T-helper 2 cell (primary cell): ENCODE measurements at regions not wholly inside any gene's neighbourhood (a gene's known extent, or its start where the extent isn't known, plus 50 kb on each side); places are given as distances from the start of the nearest gene placed in this dataset.

Source experiments
- DNase-seq, 5 experiments: peaks; one replicate each; pipeline versions ENCODE4 v3.0.0 to v3.0.0-alpha.2; 2012 to 2022

DNA sequence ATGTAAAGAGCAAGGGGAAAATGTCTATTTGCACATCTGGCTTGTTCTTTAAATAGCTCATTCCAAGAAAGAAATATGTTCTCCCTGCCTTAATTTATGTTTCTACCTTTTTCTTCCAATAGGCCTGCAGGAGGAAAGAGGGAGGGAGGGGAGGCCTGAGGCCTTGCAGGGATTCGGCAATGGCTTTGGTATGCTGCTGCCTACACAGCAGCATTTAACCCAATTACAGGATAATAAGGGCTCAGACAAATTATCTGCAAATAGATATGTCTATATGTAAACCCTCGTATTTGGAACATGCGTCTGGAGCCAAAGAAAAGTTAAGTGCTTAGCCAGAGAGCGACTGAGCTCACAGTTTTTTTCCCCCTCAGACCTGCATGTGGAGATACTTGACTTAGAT lies 277.2 kb downstream of the CDC5L start:
- DNase-seq: no peak

- no peak for DNase-seq
Measured at GRCh38 chr6:44665143-44665542, 277.6 kb downstream of the CDC5L start.

DNA sequence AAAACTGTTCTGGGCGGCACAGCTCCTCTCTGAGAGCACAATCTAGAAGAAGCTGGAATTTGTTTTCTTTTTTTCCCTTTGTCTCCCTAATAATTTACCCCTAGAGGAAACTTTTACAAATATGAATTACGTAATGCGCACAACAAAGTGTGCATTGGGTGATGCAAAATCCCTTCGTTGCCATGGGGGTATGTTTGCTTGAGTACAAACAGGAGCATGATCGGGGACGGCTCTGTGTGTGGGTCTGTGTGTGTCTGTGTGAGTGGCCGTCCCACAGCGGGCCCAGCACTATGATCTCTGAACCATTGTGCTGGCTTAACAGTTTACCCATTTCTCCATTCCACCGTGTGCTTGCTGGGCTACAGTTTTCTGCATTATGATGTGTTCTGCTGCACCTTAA lies 278.2 kb downstream of the CDC5L start:
- no peak for DNase-seq

- DNase-seq: no peak
Measured at GRCh38 chr6:44666324-44666723, 278.8 kb downstream of the CDC5L start.

DNA sequence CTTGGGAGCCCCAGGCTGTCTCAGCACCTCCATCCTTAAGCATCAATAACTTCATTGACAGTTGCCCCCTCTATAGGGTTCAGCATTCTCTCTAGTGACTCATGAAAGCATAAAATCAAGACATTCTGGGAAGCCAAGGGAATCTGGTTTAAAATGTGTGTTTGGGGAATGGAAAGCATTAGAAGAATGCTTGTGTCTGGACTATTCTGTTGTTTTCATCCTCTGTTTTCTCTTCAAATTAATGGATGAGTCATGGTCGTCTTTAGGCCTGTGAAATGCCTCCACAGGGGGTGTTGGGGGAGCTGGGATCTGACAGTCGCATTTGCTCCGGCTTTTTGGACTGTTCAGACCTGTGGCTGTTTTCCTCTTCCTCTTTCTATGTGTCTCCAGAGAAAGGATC lies 279.7 kb downstream of the CDC5L start:
- DNase-seq: no peak

GRCh38 chr6:44667668-44668390 lies 280.3 kb downstream of the CDC5L start:
- DNase-seq: peak in 3 of 5 experiments; percentile 7 to 26 (median 21)

GRCh38 chr6:44668391-44668930 lies 281.0 kb downstream of the CDC5L start:
- no peak for DNase-seq

GRCh38 chr6:44668976-44669934 lies 281.7 kb downstream of the CDC5L start:
- DNase-seq: no peak

DNA sequence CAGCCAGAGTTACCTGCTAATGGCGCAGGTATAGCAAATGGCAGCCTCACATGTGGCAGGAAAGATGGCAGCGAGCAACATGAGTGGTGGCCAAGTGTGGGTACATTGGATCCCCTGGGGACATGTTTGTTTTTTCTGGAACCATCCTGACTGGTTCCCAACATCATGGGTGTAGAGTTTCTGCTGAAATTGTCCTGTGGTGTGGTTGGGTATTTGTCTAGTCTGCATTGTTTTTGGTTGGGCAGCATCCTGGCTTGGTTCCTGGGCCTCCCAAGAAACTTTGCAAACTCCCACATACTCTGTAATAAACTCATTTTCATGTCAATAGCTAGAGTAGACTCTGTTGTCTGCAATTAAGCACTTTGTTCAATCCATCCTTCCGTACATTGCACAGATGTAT lies 282.6 kb downstream of the CDC5L start:
- DNase-seq: no peak

DNA sequence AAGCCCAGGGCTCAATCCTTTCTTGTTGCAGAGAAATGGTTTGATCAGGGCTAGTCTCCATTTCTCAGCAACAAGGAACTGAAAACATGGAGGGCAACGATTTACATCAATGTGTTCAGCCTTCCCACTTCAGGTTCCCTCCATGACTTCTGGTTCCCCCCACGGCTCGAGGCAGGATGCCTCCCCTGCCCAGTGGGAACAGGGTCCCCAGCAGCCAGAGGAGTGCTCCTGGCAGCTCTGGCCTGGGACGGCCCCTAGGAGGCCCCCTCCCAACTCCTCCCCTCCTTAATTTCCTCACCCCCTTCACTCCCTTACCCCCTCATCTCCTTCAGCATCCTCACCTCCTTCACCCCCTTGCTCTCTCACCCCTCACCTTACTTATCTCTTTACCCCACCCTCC lies 283.8 kb downstream of the CDC5L start:
- no peak for DNase-seq

GRCh38 chr6:44672086-44672485 lies 284.6 kb downstream of the CDC5L start:
- no peak for DNase-seq

DNA sequence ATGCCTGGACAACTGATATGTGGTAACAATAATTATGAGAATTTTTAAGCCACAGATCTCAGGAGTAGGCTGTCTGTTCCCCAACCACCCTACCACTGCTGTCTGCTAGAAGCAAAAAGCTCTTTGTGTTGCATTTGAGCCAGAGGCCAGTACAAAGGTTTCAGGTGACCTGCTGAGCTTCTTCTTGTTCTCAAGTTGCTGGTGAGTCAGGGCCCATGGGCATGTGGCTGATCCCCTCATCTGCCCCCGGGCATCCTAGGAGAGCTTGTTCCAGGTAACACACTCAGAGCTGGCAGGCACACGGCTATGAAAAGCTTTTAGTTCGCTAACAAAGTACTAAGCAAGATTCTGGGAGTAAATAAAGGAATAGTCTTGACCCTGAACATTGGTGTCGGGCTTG lies 285.3 kb downstream of the CDC5L start:
- no peak for DNase-seq

- DNase-seq: no peak
Measured at GRCh38 chr6:44674226-44675155, 287.0 kb downstream of the CDC5L start.

DNA sequence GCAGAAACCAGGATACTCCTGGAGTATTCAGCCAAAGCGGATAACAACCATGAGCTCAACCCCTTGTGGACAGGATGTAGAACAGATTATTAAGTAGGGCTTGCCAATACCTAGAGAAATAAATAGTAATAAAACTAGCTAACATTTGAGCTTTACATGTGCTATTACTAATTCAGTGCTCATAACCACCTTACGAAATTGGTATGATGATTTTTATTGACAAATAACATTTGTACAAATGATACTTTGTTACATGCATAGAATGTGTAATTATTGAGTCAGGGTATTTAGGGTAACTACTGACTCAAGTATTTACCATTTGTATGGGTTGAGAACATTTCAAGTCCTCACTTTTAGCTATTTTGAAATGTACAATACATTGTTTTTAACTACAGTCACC lies 287.9 kb downstream of the CDC5L start:
- no peak for DNase-seq

GRCh38 chr6:44676246-44676790 lies 288.8 kb downstream of the CDC5L start:
- DNase-seq: no peak

DNA sequence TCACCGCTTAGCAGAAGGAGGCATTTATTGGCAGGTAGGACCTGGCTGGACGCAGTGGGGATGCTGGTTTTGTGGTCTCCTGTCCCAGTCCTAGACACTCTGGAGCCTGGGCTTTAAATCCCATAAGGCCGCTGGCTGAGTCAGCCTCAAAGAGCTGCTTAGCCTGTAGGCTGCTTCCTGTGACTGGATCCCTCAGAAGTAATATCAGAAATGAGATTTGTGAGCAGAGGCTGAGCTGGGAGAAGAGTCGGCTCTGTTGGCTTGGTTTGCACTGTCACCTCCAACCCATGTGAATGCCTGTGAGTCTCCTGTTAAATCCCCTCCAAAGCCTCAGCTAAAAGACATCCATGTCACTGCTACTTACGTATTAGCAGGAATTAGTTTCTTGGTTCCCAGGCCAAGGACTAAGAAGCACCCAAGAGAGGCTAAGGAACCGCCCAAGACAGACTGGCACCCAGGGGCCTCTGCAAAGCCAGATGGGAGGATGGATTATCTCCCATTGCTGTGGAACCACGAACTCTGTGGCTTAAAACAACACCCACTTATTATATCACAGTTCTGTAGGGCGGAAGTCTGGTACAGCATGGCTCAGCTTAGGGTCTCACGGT lies 289.4 kb downstream of the CDC5L start:
- DNase-seq: no peak

- DNase-seq: no peak
Measured at GRCh38 chr6:44678252-44678935, 290.9 kb downstream of the CDC5L start.

GRCh38 chr6:44679438-44680201 lies 292.1 kb downstream of the CDC5L start:
- DNase-seq: no peak

DNA sequence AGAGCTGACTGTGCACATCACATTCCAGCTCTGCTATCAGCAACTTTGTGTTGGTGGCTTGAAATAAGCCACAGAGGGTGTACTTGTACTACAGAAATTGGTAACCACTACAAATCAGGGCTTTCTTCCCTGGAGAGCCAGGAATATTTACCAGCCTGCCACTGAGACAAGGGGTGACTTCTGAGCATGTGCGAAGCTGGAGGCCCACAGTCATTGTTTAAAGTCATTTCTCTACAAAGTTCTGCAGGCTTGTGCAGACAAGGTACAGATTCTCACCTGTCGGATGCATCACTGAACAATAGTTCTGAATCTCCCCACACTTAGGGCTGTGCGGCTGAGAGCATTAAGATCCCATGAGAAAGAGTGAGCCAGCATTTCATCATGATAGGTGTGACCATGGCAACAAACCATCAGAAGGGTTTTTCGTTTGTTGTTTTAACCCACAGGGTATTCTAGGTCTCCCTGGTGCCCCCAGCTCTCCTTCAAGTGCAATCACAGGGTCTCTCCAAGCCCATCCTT lies 292.8 kb downstream of the CDC5L start:
- DNase-seq: no peak

GRCh38 chr6:44681761-44682160 lies 294.3 kb downstream of the CDC5L start:
- no peak for DNase-seq
